A204.1 (cell line): ENCODE measurements at regions not wholly inside any gene's neighbourhood (a gene's known extent, or its start where the extent isn't known, plus 50 kb on each side); places are given as distances from the start of the nearest gene placed in this dataset.
"Not testable (repeated sequence)": the region's sequence is repeated elsewhere in the genome, so short reads cannot be mapped to it uniquely, and the experiment has no call there.

Experiments used
- FAIRE-seq: peaks from 2 replicates; lab custom pipeline; 2012; peaks lifted over from hg19 to GRCh38; lab: Jason Lieb, UNC

- FAIRE-seq: no peak
Observed at GRCh38 chr7:98777051-98777450, 92.8 kb downstream of the TMEM130 start.

- FAIRE-seq: no peak
Observed at GRCh38 chr7:98778421-98778820, 91.4 kb downstream of the TMEM130 start.

- no peak for FAIRE-seq
Observed at GRCh38 chr7:98779800-98780587, 89.8 kb downstream of the TMEM130 start.

- FAIRE-seq: no peak
Observed at GRCh38 chr7:98784216-98784785, 85.5 kb downstream of the TMEM130 start.

GRCh38 chr7:98785929-98786571 is 83.8 kb downstream of the TMEM130 start:
- no peak for FAIRE-seq

GRCh38 chr7:98788966-98789365 is 80.8 kb downstream of the TMEM130 start:
- no peak for FAIRE-seq

GRCh38 chr7:98794453-98794852 is 75.4 kb downstream of the TMEM130 start:
- FAIRE-seq: not testable (repeated sequence)

- no peak for FAIRE-seq
Observed at GRCh38 chr7:98795741-98796493, 73.9 kb downstream of the TMEM130 start.
